OCI-LY3 (cell line): ENCODE measurements at regions not wholly inside any gene's neighbourhood (a gene's known extent, or its start where the extent isn't known, plus 50 kb on each side); places are given as distances from the start of the nearest gene placed in this dataset.
A peak's percentile ranks its signal among the peaks of the same experiment; 100 is the strongest.

Source experiments
- H2AFZ ChIP-seq: fragments of 200-600, 300-600 bp; shearing (Covaris generic); 2 replicates; pipeline ENCODE4 v1.6.0; 2014; ENCODE audit warnings: antibody characterized with exemption, low read depth, low read length
- H3K27ac ChIP-seq: fragments of 200-600, 300-600 bp; sonication (generic); 2 replicates; pipeline ENCODE4 v1.5.1; 2014; ENCODE audit warnings: mild to moderate bottlenecking, low read length, moderate library complexity, mixed read lengths
- H3K27me3 ChIP-seq: fragments of 200-600, 300-600 bp; sonication (generic); 2 replicates; pipeline ENCODE4 v1.6.1; 2014; ENCODE audit warnings: low read depth, low read length, mixed read lengths
- H3K36me3 ChIP-seq: fragments of 200-600, 300-600 bp; sonication (generic); replicated peaks from 2 replicates; pipeline ENCODE3; 2014; ENCODE audit warnings: low read depth, low read length, mixed read lengths
- H3K4me1 ChIP-seq: fragments of 300-600, 200-600 bp; sonication (generic); 2 replicates; pipeline ENCODE4 v1.6.1; 2014; ENCODE audit warnings: low read length, mixed read lengths
- H3K4me2 ChIP-seq: fragments of 200-600, 300-600 bp; sonication (generic); 2 replicates; pipeline ENCODE4 v1.6.1; 2014; ENCODE audit warnings: low read length, mixed read lengths
- H3K4me3 ChIP-seq: fragments of 300-600, 200-600 bp; sonication (generic); 2 replicates; pipeline ENCODE4 v1.5.1; 2014; ENCODE audit warnings: antibody characterized with exemption, mild to moderate bottlenecking, low read length, moderate library complexity
- H3K79me2 ChIP-seq: fragments of 300-600, 200-600 bp; shearing (Covaris generic); 2 replicates; pipeline ENCODE4 v1.6.1; 2014; ENCODE audit warnings: mild to moderate bottlenecking, low read length, mixed read lengths
- H3K9ac ChIP-seq: fragments of 300-600, 200-600 bp; shearing (Covaris generic); 2 replicates; pipeline ENCODE4 v1.6.0; 2014; ENCODE audit warnings: mild to moderate bottlenecking, low read length, moderate library complexity
- H3K9me3 ChIP-seq: fragments of 200-600, 300-600 bp; shearing (Covaris generic); 2 replicates; pipeline ENCODE4 v1.6.1; 2014; ENCODE audit warnings: low read length, mixed read lengths; ENCODE audit not compliant: insufficient read depth
- H4K20me1 ChIP-seq: fragments of 200-600, 300-600 bp; sonication (generic); 2 replicates; pipeline ENCODE4 v1.6.1; 2016; ENCODE audit warnings: low read length, mixed read lengths; ENCODE audit not compliant: insufficient read depth
- CTCF ChIP-seq: fragments of 200-600, 300-600 bp; sonication (generic); IDR thresholded peaks from 2 replicates; pipeline ENCODE4 v1.5.1; 2014; ENCODE audit warnings: antibody characterized with exemption, low read length, low read depth
- EZH2phosphoT487 ChIP-seq: fragments of 200-600 bp; shearing (Covaris generic); IDR thresholded peaks from 2 replicates; pipeline ENCODE4 v1.6.1; 2018; ENCODE audit warnings: antibody characterized with exemption, mixed run types, low read depth

DNA sequence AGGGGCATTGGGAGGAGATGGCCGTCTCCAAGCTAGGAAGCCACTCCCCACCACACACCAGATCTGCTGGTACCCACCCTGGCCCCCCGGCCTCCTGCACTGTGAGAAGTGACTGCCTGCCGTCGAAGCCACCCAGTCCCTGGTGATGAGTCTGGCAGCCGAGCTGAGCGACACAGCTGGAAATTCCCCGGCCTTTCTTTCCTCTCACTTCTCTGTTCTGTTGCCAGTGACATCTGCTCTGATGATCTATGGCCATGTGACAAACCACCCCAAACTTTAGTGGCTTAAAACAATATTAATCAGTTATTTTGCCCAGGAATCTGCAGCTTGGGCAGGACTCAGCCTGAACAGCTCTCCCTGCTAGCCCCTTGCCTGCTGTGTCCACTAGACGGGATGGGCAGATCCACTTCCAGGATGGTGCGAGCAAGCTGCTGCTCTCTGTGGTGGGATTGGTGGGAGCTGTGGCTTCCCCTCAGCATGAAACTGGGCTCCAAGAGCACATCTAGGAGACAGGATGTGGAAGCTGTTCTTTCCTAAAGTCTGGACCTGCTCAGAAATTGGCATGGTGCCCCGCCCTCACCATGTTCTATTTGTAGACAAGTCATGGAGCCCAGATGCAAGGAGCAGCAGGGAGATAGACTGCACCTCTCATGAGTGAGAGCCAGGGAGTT is 211.2 kb downstream of the GADD45G start:
- Histone ChIP-seq H3K4me1 (peaks cover 60% of the 10 kb centered on the region), H4K20me1 (no peaks in the 10 kb centered on the region), H3K79me2 (no peaks in the 10 kb centered on the region), H2AFZ (no peak overlapping the region), H3K9me3 (no peaks in the 10 kb centered on the region), H3K4me2 (peak overlapping the region; percentile 80), H3K9ac (peak overlapping the region; percentile 73), H3K27ac (peak overlapping the region; percentile 95), H3K27me3 (no peaks in the 10 kb centered on the region), H3K4me3 (peak overlapping the region; percentile 56), H3K36me3 (no peaks in the 10 kb centered on the region)
- TF ChIP-seq EZH2phosphoT487 (no peak), CTCF (no peak)

GRCh38 chr9:89817151-89817950 is 212.5 kb downstream of the GADD45G start:
- no peaks in the 10 kb centered on the region for H3K27me3 ChIP-seq
- peak overlapping the region; percentile 95; the same call in 1 of the 2 replicates for H3K27ac ChIP-seq
- peaks cover 60% of the 10 kb centered on the region for H3K4me1 ChIP-seq
- H3K9ac ChIP-seq = peak overlapping the region; percentile 73; the same call in 1 of the 2 replicates
- no peak overlapping the region for H3K4me2 ChIP-seq
- H3K9me3 ChIP-seq = no peaks in the 10 kb centered on the region
- no peaks in the 10 kb centered on the region for H4K20me1 ChIP-seq
- no peaks in the 10 kb centered on the region for H3K36me3 ChIP-seq
- H3K79me2 ChIP-seq = no peaks in the 10 kb centered on the region
- TF ChIP-seq CTCF = no peak
- TF ChIP-seq EZH2phosphoT487 = no peak
- H3K4me3 ChIP-seq = no peak overlapping the region
- H2AFZ ChIP-seq = no peak overlapping the region

GRCh38 chr9:89820337-89820736 is 215.5 kb downstream of the GADD45G start:
- Histone ChIP-seq H3K79me2 (no peaks in the 10 kb centered on the region), H3K4me3 (no peak overlapping the region), H3K27me3 (no peaks in the 10 kb centered on the region), H2AFZ (no peak overlapping the region), H3K4me2 (no peak overlapping the region), H4K20me1 (no peaks in the 10 kb centered on the region), H3K9ac (no peak overlapping the region), H3K27ac (no peak overlapping the region), H3K36me3 (no peaks in the 10 kb centered on the region), H3K9me3 (no peaks in the 10 kb centered on the region), H3K4me1 (peaks cover 45% of the 10 kb centered on the region)
- TF ChIP-seq EZH2phosphoT487 (no peak), CTCF (no peak)

DNA sequence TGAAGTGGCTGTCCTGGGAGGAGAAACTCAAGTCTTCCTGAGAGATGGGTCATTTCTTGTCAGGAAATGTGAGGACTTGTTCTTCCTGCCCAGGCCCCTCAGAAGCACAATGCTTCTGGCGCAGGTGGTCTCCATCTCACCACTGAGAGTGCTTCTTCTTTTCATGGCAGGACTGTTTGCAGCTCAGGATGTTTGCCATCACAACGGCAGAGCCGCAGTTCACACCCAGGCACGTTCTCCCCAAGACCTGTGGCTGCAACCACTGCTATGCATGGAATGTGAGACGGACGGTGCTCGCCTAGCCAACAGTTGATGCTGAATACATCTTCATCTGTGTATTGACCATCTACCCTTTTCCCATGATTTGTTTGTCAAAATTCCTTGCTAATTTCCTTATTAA is 216.3 kb downstream of the GADD45G start:
- Histone ChIP-seq H4K20me1 (no peaks in the 10 kb centered on the region), H3K27me3 (no peaks in the 10 kb centered on the region), H2AFZ (no peak overlapping the region)

More for the DNA sequence above, 216.3 kb downstream of the GADD45G start:
- Histone ChIP-seq H3K4me3 (no peak overlapping the region), H3K9ac (no peak overlapping the region), H3K79me2 (no peaks in the 10 kb centered on the region), H3K4me2 (no peak overlapping the region), H3K9me3 (no peaks in the 10 kb centered on the region), H3K27ac (no peak overlapping the region), H3K36me3 (no peaks in the 10 kb centered on the region), H3K4me1 (peaks cover 39% of the 10 kb centered on the region)
- no peak for TF ChIP-seq CTCF
- TF ChIP-seq EZH2phosphoT487 = no peak
